ENCODE measurements at regions not wholly inside any gene's neighbourhood (a gene's known extent, or its start where the extent isn't known, plus 50 kb on each side); places are given as distances from the start of the nearest gene placed in this dataset.

- H4K20me1 ChIP-seq (replicated peaks; ENCODE audit: control insufficient read depth, insufficient read depth, low read length): no peaks in the 10 kb centered on the region
- no peaks in the 10 kb centered on the region for H3K79me2 ChIP-seq (ENCODE audit: control insufficient read depth, insufficient read depth, low read length)
- no peak overlapping the region for H3K4me3 ChIP-seq
- H3K27me3 ChIP-seq (ENCODE audit: control insufficient read depth in 2 of 2, insufficient read depth in 2 of 2, low read length in 2 of 2): no peaks in the 10 kb centered on the region
- H3K9ac ChIP-seq (ENCODE audit: insufficient read depth in 1 of 2, low read depth in 2 of 2, low read length in 2 of 2): no peak overlapping the region
- H3K4me2 ChIP-seq (ENCODE audit: insufficient read depth, low read length): no peak overlapping the region
- BruUV-seq (replicated peaks): no TSS peak
- TF ChIP-seq ZNF699 (CRISPR knock-in tag; IDR thresholded peaks at IDR 0.05; ENCODE audit: insufficient replicate concordance): no peak
- TF ChIP-seq GTF2E2 (tag; IDR thresholded peaks at IDR 0.05): no peak
- no peak for TF ChIP-seq ZNF407 (IDR thresholded peaks at IDR 0.05; ENCODE audit: low read depth)
- no peak for TF ChIP-seq ZNF518B (CRISPR knock-in tag; IDR thresholded peaks at IDR 0.05)
- no peak for TF ChIP-seq SAFB (IDR thresholded peaks at IDR 0.05; ENCODE audit: borderline replicate concordance, low read depth, low read length)
- no peak for TF ChIP-seq DACH1 (IDR thresholded peaks at IDR 0.05; ENCODE audit: partially characterized antibody)
- TF ChIP-seq RFX1 (IDR thresholded peaks at IDR 0.05): no peak
- TF ChIP-seq HNRNPLL (IDR thresholded peaks at IDR 0.05; ENCODE audit: low read depth, low read length, poor library complexity, severe bottlenecking): no peak
- no peaks in the 10 kb centered on the region for H3K4me1 ChIP-seq (replicated peaks in 1 of 2; ENCODE audit: control insufficient read depth in 2 of 2, insufficient read depth in 2 of 2, low read length in 2 of 2)
- DNase-seq (ENCODE audit: extremely low read depth in 1 of 4, low spot score in 3 of 4) (no peak), FAIRE-seq (no peak), ATAC-seq (no peak)
- no peak overlapping the region for H3K27ac ChIP-seq (ENCODE audit: extremely low read depth, low read depth, low read length)
- H2AFZ ChIP-seq (ENCODE audit: low read depth, low read length): no peak overlapping the region
- H3K9me3 ChIP-seq (replicated peaks; ENCODE audit: control insufficient read depth, insufficient read depth, low read depth, low read length): no peaks in the 10 kb centered on the region
- H3K36me3 ChIP-seq (ENCODE audit: control insufficient read depth, insufficient read depth, low read length): no peaks in the 10 kb centered on the region
- 0% methylated on average over 1 of the region's 5 CpGs for WGBS (ENCODE audit: insufficient coverage, low coverage, missing lambda C conversion rate)
- ChIA-PET POLR2A (interaction anchor here (1.0 kb wide), 1 partner anchor 36 kb away, joined by 3 read pairs; no protein-coding TSS in a partner anchor), CTCF (ENCODE audit: low intra/inter-chr PET ratio) (no interaction called here)
- H3K9me1 ChIP-seq (ENCODE audit: control insufficient read depth, insufficient read depth, low read length): no peaks in the 10 kb centered on the region
- in situ Hi-C loops (cut with MboI) (no loop called here), intact Hi-C loops (cut with micrococcal nuclease) (no loop called here)
Measured at GRCh38 chr3:110859336-110859735, 212.3 kb upstream of the NECTIN3 start.

All from K562 (cell line).